AG04450 (cell line): ENCODE measurements at regions not wholly inside any gene's neighbourhood (a gene's known extent, or its start where the extent isn't known, plus 50 kb on each side); places are given as distances from the start of the nearest gene placed in this dataset.
A peak's percentile ranks its signal among the peaks of the same experiment; 100 is the strongest.
"Not testable (repeated sequence)": the region's sequence is repeated elsewhere in the genome, so short reads cannot be mapped to it uniquely, and the experiment has no call there.

Source experiments
- CTCF ChIA-PET: fragments of 300-600, 350-600 bp; formaldehyde crosslinking; extraction: SDS; loops from one replicate; lab custom pipeline; 2022; ENCODE audit warnings: antibody characterized with exemption, inconsistent platforms; lab: Charles Lee
- POLR2A ChIA-PET: fragments of 350-600 bp; formaldehyde crosslinking; extraction: SDS; loops from one replicate; lab custom pipeline; 2021; ENCODE audit warnings: antibody characterized with exemption, inconsistent platforms; lab: Yijun Ruan, JAX
- DNase-seq: peaks from one replicate; pipeline ENCODE4 v3.0.0-alpha.2; 2011; ENCODE audit warnings: low read depth, low spot score
- H3K27ac ChIP-seq: one replicate; pipeline ENCODE4 v1.5.1; 2012; ENCODE audit warnings: low read depth, low read length, control low read depth
- H3K27me3 ChIP-seq: one replicate; pipeline ENCODE4 v1.6.0; 2012; ENCODE audit warnings: low read length; ENCODE audit not compliant: control insufficient read depth, insufficient read depth
- H3K4me3 ChIP-seq: 2 replicates; pipeline ENCODE4 v1.5.1; 2011; ENCODE audit warnings: mild to moderate bottlenecking, low read depth, low read length, control low read depth
- H3K9me3 ChIP-seq: 2 replicates; pipeline ENCODE4 v1.5.1; 2012; ENCODE audit warnings: low read length; ENCODE audit not compliant: control insufficient read depth, insufficient read depth
- TF ChIP-seq, protein P1 (sequence below): IDR thresholded peaks from 2 replicates; pipeline ENCODE4 v1.5.1; 2011; ENCODE audit warnings: low read depth, low read length, control low read depth, inconsistent platforms

DNA sequence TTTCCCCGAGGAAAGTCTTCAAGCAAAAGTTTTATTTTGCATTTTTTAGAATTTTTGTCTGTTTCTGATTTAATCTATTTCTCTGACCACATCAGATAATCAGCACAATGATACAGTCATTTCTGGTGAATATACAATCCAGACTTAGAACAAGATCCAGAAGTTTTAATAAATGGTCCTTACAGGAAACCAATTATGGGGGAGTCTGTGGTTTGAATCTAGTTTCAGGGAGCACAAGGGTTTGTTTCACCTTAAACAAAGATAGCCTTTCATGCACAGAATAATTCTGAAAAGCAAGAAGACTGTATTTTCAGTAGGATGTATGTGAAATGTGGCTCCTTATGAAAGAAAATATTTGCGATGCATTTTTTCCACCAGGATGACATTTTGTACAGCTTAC is 158.5 kb upstream of the ARSJ start:
- CTCF ChIA-PET = no interaction called here

DNA sequence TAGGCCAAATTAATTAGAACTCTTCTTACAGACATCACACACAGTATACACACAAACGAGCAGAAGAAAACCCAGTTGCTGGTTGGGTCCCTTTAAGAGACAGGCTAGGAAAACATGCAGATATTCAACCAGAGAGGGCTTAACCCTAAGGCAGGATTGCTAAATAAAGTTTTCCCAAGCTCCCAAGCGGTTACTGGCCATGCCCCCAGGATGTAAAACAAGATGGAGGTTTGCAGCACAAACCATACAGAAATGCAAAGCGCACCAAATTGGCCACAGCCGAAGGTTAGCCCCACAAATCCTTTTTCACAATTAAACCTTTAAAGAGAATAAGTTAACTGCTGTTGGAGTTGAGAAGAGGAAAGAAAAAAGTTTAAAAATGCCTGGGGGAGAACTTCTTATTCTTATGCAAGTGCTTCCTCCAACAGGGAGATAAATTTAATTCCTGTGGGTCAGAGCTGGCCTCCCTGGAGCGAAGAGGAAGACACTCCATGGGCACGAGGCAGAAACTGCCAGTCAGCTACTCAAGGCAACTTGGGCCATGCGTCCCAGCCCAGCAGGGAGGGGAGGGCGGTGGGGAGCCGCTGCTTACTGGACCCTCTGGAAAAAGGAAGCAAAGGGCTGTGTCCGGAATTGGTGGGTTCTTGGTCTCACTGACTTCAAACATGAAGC is 167.6 kb upstream of the ARSJ start:
- ChIA-PET CTCF (no interaction called here), POLR2A (no interaction called here)
- no peaks in the 10 kb centered on the region for H3K27me3 ChIP-seq
- no peak overlapping the region for H3K27ac ChIP-seq
- H3K9me3 ChIP-seq = peaks cover 8% of the 10 kb centered on the region
- TF ChIP-seq, protein P1, sequence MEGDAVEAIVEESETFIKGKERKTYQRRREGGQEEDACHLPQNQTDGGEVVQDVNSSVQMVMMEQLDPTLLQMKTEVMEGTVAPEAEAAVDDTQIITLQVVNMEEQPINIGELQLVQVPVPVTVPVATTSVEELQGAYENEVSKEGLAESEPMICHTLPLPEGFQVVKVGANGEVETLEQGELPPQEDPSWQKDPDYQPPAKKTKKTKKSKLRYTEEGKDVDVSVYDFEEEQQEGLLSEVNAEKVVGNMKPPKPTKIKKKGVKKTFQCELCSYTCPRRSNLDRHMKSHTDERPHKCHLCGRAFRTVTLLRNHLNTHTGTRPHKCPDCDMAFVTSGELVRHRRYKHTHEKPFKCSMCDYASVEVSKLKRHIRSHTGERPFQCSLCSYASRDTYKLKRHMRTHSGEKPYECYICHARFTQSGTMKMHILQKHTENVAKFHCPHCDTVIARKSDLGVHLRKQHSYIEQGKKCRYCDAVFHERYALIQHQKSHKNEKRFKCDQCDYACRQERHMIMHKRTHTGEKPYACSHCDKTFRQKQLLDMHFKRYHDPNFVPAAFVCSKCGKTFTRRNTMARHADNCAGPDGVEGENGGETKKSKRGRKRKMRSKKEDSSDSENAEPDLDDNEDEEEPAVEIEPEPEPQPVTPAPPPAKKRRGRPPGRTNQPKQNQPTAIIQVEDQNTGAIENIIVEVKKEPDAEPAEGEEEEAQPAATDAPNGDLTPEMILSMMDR = no peak
- DNase-seq = no peak
- no peak overlapping the region for H3K4me3 ChIP-seq

More for the DNA sequence above, 158.5 kb upstream of the ARSJ start:
- TF ChIP-seq, protein P1 = no peak
- no peak for DNase-seq
- Histone ChIP-seq H3K9me3 (no peaks in the 10 kb centered on the region), H3K4me3 (no peak overlapping the region), H3K27ac (no peak overlapping the region), H3K27me3 (no peaks in the 10 kb centered on the region)
- POLR2A ChIA-PET = no interaction called here

DNA sequence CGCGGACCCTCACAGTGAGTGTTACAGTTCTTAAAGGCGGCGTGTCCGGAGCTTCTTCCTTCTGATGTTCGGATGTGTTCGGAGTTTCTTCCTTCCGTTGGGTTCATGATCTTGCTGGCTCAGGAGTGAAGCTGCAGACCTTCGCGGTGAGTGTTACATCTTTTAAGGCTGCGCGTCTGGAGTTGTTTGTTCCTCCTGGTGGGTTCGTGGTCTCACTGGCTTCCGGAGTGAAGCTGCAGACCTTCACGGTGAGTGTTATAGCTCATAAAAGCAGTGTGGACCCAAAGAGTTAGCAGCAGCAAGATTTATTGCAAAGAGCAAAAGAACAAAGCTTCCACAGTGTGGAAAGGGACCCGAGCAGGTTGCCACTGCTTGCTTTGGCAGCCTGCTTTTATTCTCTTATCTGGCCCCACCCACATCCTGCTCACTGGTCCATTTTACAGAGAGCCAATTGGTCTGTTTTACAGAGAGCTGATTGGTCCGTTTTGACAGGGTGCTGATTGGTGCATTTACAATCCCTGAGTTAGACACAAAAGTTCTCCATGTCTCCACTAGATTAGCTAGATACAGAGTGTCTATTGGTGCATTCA is 168.3 kb upstream of the ARSJ start:
- CTCF ChIA-PET, POLR2A ChIA-PET: not testable (repeated sequence)

DNA sequence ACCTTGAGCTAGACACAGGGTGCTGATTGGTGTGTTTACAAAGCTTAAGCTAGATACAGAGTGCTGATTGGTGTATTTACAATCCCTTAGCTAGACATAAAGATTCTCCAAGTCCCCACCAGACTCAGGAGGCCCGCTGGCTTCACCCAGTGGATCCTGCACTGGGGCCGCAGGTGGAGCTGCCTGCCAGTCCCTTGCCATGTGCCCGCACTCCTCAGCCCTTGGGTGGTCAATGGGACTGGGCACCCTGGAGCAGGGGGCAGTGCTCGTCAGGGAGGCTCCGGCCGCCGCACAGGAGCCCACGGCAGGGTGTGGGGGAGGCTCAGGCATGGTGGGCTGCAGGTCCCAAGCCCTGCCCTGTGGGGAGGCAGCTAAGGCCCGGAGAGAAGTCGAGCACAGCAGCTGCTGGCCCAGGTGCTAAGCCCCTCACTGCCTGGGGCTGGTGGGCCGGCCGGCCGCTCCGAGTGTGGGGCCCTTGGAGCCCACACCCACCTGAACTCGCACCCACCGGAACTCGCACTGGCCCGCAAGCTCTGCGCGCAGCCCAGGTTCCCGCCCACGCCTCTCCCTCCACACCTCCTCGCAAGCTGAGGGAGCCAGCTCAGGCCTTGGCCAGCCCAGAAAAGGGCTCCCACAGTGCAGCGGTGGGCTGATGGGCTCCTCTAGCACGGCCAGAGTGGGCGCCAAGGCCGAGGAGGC is 169.1 kb upstream of the ARSJ start:
- CTCF ChIA-PET, POLR2A ChIA-PET: not testable (repeated sequence)

More for the DNA sequence above, 168.3 kb upstream of the ARSJ start:
- H3K27ac ChIP-seq, DNase-seq, H3K27me3 ChIP-seq, H3K9me3 ChIP-seq, H3K4me3 ChIP-seq: not testable (repeated sequence)

DNA sequence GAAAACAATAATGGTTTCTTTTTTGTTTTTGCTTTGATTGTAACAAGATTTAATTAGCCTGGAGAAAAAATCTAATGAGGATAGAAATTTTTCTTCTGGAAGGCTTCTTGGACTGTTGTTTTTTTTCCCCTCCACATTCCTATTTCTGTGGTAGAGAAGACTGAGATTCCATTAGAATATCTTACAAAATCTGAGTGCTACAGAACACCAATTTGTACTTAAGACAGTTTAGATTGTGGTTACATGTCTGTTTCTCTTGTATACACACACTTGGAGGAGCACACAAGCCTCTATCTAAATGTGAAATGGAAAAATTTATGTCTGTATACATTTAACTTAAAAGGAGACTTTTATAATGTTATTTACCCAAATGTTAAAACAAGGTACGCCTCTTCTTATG is 176.9 kb upstream of the ARSJ start:
- H3K9me3 ChIP-seq = no peaks in the 10 kb centered on the region
- CTCF ChIA-PET = interaction anchor here (0.7 kb wide), 1 partner anchor 192 kb away, joined by 3 read pairs; no protein-coding TSS in a partner anchor
- POLR2A ChIA-PET = no interaction called here
- H3K27me3 ChIP-seq = no peaks in the 10 kb centered on the region
- H3K4me3 ChIP-seq = no peak overlapping the region
- TF ChIP-seq, protein P1 = no peak
- peak; percentile 23 for DNase-seq
- no peak overlapping the region for H3K27ac ChIP-seq

More for the DNA sequence above, 169.1 kb upstream of the ARSJ start:
- not testable (repeated sequence) for DNase-seq, H3K9me3 ChIP-seq, H3K27me3 ChIP-seq, H3K27ac ChIP-seq, H3K4me3 ChIP-seq

DNA sequence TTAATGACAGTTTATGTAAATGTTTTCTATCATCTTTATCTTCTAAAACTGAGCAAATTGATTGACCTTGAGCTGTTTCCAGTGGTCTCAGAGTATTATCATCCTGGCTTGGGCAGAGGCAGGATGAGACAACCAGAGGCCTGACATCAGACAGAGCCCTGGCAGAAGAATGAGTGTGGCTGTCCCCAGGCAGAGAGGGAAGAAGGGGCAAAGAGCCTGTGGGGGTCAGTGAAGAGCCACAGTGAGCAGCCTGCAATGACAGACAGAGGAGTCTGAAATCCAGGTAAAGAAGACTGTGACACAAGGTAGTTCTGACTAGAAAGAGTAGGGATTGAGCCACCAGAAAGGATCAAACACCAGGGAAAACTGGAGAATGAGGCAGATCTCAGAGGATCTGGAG is 182.4 kb upstream of the ARSJ start:
- Histone ChIP-seq H3K4me3 (no peak overlapping the region), H3K27ac (no peak overlapping the region), H3K9me3 (no peaks in the 10 kb centered on the region), H3K27me3 (no peaks in the 10 kb centered on the region)
- TF ChIP-seq, protein P1 = no peak
- POLR2A ChIA-PET = no interaction called here
- CTCF ChIA-PET = no interaction called here
- no peak for DNase-seq
